DOHH2 (cell line): ENCODE measurements at regions not wholly inside any gene's neighbourhood (a gene's known extent, or its start where the extent isn't known, plus 50 kb on each side); places are given as distances from the start of the nearest gene placed in this dataset.

Source experiments
- CTCF ChIP-seq: fragments of 200-600 bp; sonication (generic); IDR thresholded peaks from one replicate; pipeline ENCODE4 v1.5.1; 2014; ENCODE audit warnings: antibody characterized with exemption, mild to moderate bottlenecking, low read depth, low read length; ENCODE audit not compliant: poor library complexity, severe bottlenecking
- EZH2phosphoT487 ChIP-seq: fragments of 200-600 bp; sonication (generic); IDR thresholded peaks from 2 replicates; pipeline ENCODE4 v1.6.1; 2017; ENCODE audit warnings: borderline replicate concordance, mild to moderate bottlenecking, antibody characterized with exemption, low read length, moderate library complexity, mixed read lengths

GRCh38 chr4:53645108-53645507 is 53.8 kb upstream of the LNX1 start:
- TF ChIP-seq CTCF (no peak), EZH2phosphoT487 (no peak)
